ENCODE measurements at regions not wholly inside any gene's neighbourhood (a gene's known extent, or its start where the extent isn't known, plus 50 kb on each side); places are given as distances from the start of the nearest gene placed in this dataset.

- TF ChIP-seq ZBTB49 (CRISPR knock-in tag; IDR thresholded peaks at IDR 0.05; ENCODE audit: borderline replicate concordance) (no peak), ZNF430 (CRISPR knock-in tag; IDR thresholded peaks at IDR 0.05) (no peak), RBFOX2 (IDR thresholded peaks at IDR 0.05; ENCODE audit: low read depth, low read length) (no peak), SMARCE1 (IDR thresholded peaks at IDR 0.05; ENCODE audit: borderline replicate concordance) (no peak), YEATS4 (CRISPR knock-in tag; IDR thresholded peaks at IDR 0.05; ENCODE audit: borderline replicate concordance) (0 out of 2 replicates have a peak, but pooled peaks have one; percentile 13), ZBTB10 (CRISPR knock-in tag; IDR thresholded peaks at IDR 0.05; ENCODE audit: borderline replicate concordance) (no peak), CEBPZ (IDR thresholded peaks at IDR 0.05; ENCODE audit: low read length) (no peak), ZNF530 (CRISPR knock-in tag; IDR thresholded peaks at IDR 0.05; ENCODE audit: low read depth) (no peak), ZHX1 (CRISPR knock-in tag; IDR thresholded peaks at IDR 0.05; ENCODE audit: low read depth) (no peak), SMC3 (IDR thresholded peaks at IDR 0.05; ENCODE audit: low read length) (peak; percentile 22), KLF13 (CRISPR knock-in tag; IDR thresholded peaks at IDR 0.05) (no peak), ZNF800 (CRISPR knock-in tag; IDR thresholded peaks at IDR 0.05) (no peak; the same call in 1 of the 2 replicates), HES4 (CRISPR knock-in tag; IDR thresholded peaks at IDR 0.05; ENCODE audit: borderline replicate concordance) (no peak)
Measured at GRCh38 chr18:11500153-11501122, 109.0 kb upstream of the SLC35G4 start (continued).
